C4-2B (cell line): ENCODE measurements at regions not wholly inside any gene's neighbourhood (a gene's known extent, or its start where the extent isn't known, plus 50 kb on each side); places are given as distances from the start of the nearest gene placed in this dataset.

ENCODE experiments used
- ZFX ChIP-seq: fragments of 450-650 bp; IDR thresholded peaks from 2 replicates; pipeline ENCODE4 v1.6.1; 2017
- TF ChIP-seq, protein P1 (sequence below): fragments of 450-650 bp; conservative IDR thresholded peaks from 2 replicates; pipeline ENCODE4 v1.5.1; 2017; ENCODE audit warnings: mild to moderate bottlenecking

DNA sequence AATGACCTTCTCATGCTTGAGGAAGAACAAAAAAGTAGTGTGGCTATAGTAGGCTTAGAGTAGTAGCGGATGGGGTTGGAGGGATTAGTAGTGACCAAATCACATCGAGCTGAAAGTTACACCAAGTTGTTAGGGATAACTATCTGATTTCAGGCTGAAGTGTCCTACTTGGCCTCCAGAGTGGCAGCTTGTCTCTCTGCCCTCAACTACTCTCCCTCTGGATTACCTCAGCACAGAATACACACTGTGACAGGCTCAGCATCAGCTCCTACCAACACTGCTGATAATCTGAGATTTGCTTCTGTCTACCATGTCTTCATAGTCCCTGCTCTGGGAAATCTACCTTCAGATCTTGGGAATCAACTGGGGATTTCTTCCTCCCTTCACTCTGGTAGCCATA lies 714.6 kb upstream of the GRAMD2B start:
- TF ChIP-seq, protein P1, sequence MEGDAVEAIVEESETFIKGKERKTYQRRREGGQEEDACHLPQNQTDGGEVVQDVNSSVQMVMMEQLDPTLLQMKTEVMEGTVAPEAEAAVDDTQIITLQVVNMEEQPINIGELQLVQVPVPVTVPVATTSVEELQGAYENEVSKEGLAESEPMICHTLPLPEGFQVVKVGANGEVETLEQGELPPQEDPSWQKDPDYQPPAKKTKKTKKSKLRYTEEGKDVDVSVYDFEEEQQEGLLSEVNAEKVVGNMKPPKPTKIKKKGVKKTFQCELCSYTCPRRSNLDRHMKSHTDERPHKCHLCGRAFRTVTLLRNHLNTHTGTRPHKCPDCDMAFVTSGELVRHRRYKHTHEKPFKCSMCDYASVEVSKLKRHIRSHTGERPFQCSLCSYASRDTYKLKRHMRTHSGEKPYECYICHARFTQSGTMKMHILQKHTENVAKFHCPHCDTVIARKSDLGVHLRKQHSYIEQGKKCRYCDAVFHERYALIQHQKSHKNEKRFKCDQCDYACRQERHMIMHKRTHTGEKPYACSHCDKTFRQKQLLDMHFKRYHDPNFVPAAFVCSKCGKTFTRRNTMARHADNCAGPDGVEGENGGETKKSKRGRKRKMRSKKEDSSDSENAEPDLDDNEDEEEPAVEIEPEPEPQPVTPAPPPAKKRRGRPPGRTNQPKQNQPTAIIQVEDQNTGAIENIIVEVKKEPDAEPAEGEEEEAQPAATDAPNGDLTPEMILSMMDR: no peak
- no peak for TF ChIP-seq ZFX
